Breast epithelium (tissue), 3 donors: ENCODE measurements at regions not wholly inside any gene's neighbourhood (a gene's known extent, or its start where the extent isn't known, plus 50 kb on each side); places are given as distances from the start of the nearest gene placed in this dataset.

Source experiments
- POLR2A ChIP-seq: fragments of 450-650 bp; IDR thresholded peaks from one replicate; pipeline ENCODE4 v1.6.1; 2016; ENCODE audit warnings: antibody characterized with exemption, mild to moderate bottlenecking, moderate library complexity
- POLR2AphosphoS5 ChIP-seq, 3 donors: sonication (generic); formaldehyde crosslinking; IDR thresholded peaks; one replicate each; pipeline ENCODE4 v1.6.1; 2017; ENCODE audit warnings: antibody characterized with exemption in 3 of 3
- TF ChIP-seq, protein P1 (sequence below), 3 donors: fragments of 450-650 bp; IDR thresholded peaks; one replicate each; pipeline ENCODE4 v1.5.1; 2016 to 2017; ENCODE audit warnings: antibody characterized with exemption in 3 of 3, mild to moderate bottlenecking in 3 of 3, moderate library complexity in 3 of 3

- TF ChIP-seq POLR2A = no peak
- no peak for TF ChIP-seq POLR2AphosphoS5 (IDR thresholded peaks at IDR 0.05)
- TF ChIP-seq, protein P1, sequence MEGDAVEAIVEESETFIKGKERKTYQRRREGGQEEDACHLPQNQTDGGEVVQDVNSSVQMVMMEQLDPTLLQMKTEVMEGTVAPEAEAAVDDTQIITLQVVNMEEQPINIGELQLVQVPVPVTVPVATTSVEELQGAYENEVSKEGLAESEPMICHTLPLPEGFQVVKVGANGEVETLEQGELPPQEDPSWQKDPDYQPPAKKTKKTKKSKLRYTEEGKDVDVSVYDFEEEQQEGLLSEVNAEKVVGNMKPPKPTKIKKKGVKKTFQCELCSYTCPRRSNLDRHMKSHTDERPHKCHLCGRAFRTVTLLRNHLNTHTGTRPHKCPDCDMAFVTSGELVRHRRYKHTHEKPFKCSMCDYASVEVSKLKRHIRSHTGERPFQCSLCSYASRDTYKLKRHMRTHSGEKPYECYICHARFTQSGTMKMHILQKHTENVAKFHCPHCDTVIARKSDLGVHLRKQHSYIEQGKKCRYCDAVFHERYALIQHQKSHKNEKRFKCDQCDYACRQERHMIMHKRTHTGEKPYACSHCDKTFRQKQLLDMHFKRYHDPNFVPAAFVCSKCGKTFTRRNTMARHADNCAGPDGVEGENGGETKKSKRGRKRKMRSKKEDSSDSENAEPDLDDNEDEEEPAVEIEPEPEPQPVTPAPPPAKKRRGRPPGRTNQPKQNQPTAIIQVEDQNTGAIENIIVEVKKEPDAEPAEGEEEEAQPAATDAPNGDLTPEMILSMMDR (IDR thresholded peaks at IDR 0.05) = no peak
Measured at GRCh38 chr6:51166914-51167313, 348.2 kb downstream of the TFAP2B start.
